ENCODE measurements at regions not wholly inside any gene's neighbourhood (a gene's known extent, or its start where the extent isn't known, plus 50 kb on each side); places are given as distances from the start of the nearest gene placed in this dataset.

GRCh38 chr7:136302049-136302448, 324.9 kb upstream of the MTPN start:
- TF ChIP-seq ELF4 (IDR thresholded peaks at IDR 0.05) (no peak), BHLHE40 (IDR thresholded peaks at IDR 0.05; ENCODE audit: borderline replicate concordance) (no peak), SUZ12 (IDR thresholded peaks at IDR 0.05) (no peak), HDGF (IDR thresholded peaks at IDR 0.05; ENCODE audit: borderline replicate concordance) (no peak), FOXK2 (IDR thresholded peaks at IDR 0.05) (no peak), L3MBTL2 (conservative IDR thresholded peaks at IDR 0.05) (no peak), TARDBP (IDR thresholded peaks at IDR 0.05) (no peak), CTBP1 (IDR thresholded peaks at IDR 0.05; ENCODE audit: borderline replicate concordance) (no peak), FOXM1 (IDR thresholded peaks at IDR 0.05; ENCODE audit: borderline replicate concordance) (no peak), FOXA1 (IDR thresholded peaks at IDR 0.05) (no peak), SP1 (IDR thresholded peaks at IDR 0.05) (no peak)

All from HEK293T (cell line).